ENCODE measurements at regions not wholly inside any gene's neighbourhood (a gene's known extent, or its start where the extent isn't known, plus 50 kb on each side); places are given as distances from the start of the nearest gene placed in this dataset.
"Not testable (repeated sequence)": the region's sequence is repeated elsewhere in the genome, so short reads cannot be mapped to it uniquely, and the experiment has no call there.

DNA sequence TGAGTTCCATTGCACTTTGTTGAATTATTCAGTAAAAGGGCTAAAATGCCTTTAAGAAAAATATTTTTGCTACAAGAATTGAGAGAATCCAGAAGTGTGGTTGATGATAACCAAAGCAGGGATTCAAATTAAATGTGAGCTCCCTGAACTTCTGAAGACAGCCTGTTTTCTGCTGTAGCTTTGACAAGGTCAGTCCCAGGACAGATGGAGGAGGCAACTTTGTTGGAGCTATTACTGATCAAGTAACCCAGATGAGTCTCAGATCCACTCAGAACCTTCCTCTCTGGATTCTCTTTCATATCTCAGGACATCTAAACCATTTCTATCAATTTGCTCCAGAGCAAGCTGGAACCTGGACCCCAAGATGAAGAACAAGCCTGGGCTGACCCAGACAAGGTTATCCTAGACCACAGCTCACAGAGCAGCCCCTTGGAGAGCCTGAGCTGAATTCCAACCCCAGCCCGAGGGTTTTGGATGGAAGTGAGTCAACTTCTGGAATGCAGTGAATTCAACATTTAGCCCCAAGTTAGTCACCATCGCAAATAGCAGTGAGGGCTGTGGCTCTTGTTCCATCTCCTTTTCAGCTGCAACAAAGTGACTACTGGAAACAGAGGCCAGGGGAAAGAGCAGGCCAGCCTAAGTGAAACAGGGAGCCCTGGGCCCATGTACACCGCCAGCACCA, 137.8 kb upstream of the TSC22D1 start:
- DNase-seq (ENCODE audit: low read depth in 2 of 2): peak; percentile 51 to 88

DNA sequence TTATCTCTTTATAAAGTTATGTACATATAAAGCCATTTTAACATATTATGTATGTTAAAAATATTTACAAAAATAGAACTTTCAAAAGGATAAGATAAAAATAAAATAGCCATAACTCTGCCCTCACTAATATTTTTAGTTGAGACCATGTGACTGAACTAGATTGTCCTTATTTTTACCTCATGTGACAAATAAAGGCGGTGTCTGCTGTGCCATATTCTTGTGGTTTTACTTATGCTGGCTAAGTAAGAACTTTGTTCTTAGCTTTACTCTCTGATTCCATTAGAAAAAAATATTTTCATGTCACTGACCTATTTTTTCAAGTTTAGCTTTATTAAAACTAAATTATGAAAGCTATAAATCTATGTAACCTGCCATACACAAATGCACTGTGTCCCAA, 135.6 kb upstream of the TSC22D1 start:
- DNase-seq (ENCODE audit: low read depth in 2 of 2): no peak

DNA sequence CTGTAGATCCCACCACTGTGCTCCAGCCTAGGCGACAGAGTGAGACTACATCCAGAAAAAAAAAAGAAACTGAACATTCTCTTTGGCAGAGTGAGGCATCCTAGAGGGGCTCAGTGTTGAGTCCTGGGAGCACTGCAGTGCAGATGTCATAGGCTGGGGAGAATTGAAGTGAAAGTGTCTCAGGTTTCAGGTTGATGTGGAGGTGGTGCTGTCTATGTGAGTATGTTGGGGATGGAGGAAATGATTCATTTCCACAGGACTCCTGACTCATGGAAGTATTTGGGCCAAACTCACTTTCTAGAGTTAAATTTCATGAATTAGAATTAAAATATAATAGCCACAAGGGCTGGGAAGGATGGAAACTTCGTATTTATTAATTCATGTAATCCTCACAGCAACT, 134.4 kb upstream of the TSC22D1 start:
- DNase-seq (ENCODE audit: low read depth in 2 of 2): peak; percentile 94

DNA sequence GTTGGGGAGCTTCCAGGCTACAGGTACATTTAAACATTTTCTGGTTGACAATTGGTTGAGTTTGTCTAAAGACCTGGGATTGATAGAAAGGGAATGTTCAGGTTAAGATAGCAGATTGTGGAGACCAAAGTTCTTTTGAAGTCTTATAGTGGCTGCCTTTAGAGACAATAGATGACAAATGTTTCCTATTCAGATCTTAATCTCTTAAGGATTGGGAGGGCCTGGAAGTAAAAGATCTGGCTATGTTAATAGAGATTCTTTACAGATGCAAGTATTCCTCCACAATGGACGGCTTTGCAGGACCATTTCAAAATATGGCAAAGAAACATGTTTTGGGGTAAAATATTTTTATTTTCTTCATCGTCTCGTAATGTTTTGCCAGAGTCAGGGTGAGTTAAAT, 128.7 kb upstream of the TSC22D1 start:
- peak in 1 of 2 donors; percentile 44 for DNase-seq (ENCODE audit: low read depth in 2 of 2)

DNA sequence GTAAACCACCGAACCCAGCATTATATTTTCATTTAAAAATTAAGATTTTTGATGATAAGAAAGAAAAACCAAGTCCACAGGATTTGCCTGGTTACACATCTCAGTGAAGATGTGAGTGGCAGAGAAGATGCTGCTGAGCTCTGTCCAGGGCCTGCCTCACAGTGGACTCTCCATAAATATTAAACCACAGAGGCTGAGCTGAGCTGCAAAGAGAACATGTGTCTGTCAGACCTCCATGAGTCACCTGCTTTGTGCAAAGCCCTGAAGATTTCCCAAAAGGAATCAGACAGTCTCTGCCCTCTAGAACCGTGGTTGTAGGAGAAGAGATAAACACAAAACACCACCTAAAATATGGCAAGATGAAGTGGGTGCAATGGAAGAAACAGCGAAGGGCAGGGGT, 127.2 kb upstream of the TSC22D1 start:
- peak in 1 of 2 donors; percentile 29 for DNase-seq (ENCODE audit: low read depth in 2 of 2)

DNA sequence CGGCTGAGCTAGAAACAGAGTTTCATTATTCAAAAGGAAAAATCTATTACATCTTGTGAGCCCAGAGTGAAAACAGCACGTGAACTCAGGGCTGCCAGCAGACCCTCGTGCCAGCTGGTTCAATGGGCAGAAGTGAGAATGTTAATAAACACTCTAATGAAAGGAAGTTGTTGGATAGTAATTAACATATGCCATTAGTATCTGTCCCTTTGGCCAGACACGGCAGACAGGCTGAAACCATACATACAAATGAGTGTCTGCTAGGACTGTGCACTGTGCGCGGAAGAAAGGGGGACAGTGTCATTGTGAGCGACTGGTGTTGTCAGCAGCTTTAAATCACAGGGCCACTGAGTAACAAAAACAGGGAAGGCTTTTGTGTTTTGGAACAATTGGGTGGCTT, 121.9 kb upstream of the TSC22D1 start:
- DNase-seq (ENCODE audit: low read depth in 2 of 2): no peak

DNA sequence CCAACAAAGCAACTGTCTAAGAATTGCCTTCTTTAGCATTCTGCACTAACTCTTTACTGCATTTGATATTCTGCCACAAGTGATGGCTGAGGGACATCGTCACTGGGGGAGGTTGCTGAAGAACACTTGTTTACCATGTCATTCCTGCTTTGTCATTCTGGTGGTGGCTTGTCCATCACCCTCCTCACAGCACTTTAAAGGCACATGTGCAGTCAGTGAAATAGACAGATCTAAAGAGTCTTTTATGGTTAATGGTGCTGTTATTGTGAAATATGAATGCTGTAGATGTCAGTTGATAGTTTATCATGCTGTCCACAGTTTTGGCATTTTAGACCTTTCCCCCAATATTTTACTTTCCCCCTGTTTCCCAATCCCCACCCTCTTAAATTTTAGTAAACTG, 120.9 kb upstream of the TSC22D1 start:
- no peak for DNase-seq (ENCODE audit: low read depth in 2 of 2)

DNA sequence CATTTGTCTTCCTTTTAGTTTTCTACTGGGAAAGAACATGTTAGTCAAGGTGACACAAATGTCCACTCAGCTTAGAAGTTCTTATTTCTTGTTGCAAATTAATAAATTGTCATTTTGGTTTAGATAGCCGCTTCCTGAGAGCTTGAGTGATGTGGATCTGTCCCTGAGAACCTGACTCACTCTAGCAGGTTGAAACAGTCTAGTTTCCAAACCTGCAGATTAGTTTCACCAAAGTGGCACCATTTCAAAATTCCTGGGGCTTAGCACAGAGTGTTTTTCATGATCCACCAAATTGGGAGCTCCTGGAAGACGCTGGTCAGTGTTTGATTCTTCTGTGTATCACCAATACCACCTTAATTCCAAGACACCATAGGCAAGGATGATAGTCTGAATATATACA, 119.4 kb upstream of the TSC22D1 start:
- DNase-seq (ENCODE audit: low read depth in 2 of 2): no peak

DNA sequence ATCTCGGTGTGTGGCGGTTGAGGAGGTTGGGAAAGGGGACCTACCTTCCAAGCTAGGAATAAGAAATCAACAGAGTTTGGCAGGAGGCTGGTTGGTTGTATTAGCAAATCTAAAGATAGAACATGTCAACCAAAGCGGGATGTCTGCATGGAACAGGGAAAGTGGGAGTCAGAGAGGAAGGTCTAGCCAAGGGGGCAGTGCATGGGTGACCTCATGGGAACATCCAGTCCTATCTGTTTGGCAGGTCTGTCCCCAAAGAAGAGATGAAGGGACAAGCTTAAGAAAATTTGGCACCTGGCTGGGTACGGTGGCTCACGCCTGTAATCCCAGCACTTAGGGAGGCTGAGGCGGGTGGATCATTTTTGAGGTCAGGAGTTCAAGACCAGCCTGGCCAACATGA, 118.7 kb upstream of the TSC22D1 start:
- DNase-seq (ENCODE audit: low read depth in 2 of 2): no peak

DNA sequence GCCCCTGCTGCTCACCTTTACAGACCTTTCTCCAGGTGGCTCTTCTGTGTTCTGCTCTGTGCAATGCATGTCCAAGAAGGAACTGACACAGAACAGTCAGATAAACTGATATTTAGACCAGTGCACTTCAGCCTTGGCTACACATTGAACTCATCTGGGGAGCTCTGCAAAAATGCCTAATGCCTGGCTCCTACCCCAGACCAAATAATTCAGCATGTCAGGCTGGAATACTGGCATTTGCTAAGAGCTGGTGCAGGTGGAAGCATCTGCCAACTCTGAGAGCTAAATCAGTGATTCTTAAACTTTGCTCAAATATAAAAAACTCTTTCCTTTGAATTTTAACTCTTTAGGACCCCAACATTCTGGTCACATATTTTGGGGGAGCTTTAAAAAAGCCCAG, 118.2 kb upstream of the TSC22D1 start:
- DNase-seq (ENCODE audit: low read depth in 2 of 2): no peak

DNA sequence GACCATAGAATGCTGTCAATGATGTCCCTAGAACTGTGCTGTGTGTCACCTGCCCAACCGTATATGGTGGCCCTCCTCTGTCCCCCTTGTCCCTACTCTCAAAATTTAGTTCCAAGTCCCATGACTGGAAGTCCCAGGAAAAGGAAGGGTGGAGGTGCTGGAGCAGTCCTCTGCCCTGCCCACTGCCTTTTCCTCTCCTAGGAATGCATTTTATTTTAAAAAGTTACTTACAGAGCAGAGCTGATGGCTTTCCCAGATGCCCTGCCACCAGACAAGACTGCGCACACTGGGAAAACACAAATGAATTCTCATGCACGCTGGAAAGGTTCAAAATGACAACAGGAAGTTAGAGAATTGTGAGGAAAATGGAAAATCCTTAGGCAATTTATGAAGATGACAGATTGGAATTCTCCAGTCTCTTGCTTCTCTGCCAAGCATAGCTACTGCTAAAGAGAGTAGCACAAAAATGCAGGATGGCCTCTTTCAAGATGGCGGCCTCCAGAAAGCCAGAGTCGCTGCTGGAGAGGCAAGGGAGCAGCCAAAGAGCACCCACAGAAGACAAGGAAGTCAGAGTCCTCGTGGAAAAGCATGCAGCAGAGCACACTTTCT, 117.1 kb upstream of the TSC22D1 start:
- no peak for DNase-seq (ENCODE audit: low read depth in 2 of 2)

DNA sequence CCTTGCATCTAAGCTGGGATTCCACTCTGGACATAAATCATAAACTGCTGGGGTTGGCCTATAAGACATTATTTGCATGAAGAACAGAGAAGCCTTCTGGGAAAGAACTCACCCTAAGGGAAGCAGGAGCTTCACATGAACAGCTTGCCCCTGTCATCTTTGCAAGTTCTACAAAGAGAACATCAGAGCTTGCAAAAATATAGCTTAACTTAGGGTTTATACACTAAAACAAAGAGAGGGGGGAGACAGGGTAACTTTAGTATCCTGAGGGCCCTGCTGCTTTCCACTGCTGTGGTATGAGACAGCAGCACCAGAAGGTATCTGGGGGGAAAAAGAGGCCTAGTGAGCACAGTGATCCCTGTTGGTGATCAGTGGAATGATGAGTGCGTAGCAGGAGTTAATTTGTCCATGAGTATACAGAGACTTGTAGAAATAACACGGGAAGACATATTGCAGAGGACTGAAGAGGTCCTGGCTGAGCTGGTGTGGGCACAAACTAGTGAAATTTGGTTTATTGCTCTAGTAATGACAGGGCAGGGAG, 116.1 kb upstream of the TSC22D1 start:
- no peak for DNase-seq (ENCODE audit: low read depth in 2 of 2)

DNA sequence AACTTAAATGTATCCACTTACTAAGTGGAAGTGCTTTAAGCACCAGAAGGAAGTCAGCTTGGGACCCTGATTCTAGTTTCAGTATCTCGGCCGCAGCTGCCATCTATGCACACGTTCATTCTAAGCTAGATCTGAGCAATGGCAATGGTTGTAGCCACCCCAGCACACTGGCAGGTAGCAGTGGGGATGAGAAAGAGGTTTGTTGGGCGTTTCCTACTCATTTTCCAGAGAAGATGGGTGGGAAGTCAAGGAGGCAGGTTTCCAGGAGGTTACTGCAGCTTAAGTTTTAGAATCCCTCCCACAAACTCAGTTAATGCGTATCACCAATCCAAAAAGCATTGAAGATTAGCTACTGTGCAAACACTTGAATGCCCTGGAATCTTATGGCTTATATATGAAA, 114.2 kb upstream of the TSC22D1 start:
- no peak for DNase-seq (ENCODE audit: low read depth in 2 of 2)

DNA sequence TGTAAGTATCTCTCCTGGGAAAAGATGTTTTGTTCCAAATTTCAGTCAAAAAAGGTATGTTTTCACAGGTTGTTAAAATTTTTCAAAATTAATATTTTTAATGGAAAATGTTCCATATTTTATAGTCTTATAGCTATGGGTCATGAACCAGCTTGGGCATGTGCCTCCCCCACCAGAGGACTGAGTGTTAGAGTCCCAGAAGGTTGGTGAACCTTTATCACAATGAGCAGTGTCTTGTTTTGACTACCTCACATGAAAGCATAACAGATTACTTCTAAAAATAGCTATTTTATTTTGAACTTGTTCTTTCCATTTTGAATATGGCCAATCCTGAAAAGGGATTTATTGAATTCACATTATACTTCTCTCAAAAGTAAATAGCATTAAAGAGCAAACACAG, 112.5 kb upstream of the TSC22D1 start:
- DNase-seq (ENCODE audit: low read depth in 2 of 2): no peak

DNA sequence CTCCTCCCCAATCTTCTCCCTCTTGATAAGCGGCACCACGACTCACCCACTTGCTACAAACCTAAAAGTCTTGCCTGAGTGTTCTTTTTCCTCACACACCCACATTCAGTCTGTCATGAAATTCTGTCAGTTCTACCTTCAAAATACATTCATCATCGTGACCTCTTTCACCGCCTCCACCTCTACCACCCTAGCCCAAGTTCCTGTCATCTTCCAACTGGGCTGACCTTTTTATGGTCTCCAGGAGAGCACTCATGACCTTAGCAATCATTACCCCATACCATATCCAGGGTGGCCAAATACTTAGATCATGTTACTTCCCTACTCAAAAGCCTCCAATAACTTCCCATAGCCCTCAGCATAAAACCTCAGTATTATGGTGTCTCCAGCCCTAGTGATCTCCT, 110.4 kb upstream of the TSC22D1 start:
- DNase-seq (ENCODE audit: low read depth in 2 of 2): no peak

DNA sequence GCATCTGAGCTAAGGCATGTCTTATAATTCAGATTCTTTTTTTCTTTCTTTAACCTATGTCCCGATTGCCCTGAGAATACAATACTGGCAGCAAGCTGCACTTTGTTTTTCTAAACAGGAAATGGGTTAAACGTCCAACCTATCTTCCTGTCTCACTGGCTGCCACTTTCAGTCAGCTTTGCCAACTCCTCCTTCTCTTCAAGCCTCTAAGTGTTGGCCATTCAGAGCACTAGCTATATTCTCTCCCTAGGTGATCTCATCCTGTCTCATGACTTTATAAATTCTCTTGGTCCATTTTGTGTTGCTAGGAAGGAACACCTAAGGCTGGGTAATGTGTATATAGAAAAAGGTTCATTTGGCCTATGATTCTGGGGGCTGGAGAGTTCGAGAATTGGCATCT, 109.5 kb upstream of the TSC22D1 start:
- peak; percentile 13 to 47 for DNase-seq (ENCODE audit: low read depth in 2 of 2)

DNA sequence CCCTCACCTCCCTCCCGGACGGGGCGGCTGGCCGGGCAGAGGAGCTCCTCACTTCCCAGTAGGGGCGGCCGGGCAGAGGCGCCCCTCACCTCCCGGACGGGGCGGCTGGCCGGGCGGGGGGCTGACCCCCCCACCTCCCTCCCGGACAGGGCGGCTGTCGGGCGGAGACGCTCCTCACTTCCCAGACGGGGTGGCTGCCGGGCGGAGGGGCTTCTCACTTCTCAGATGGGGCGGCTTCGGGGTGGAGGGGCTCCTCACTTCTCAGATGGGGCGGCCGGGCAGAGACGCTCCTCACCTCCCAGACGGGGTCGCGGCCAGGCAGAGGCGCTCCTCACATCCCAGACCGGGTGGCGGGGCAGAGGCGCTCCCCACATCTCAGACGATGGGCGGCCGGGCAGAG, 106.3 kb upstream of the TSC22D1 start:
- not testable (repeated sequence) for DNase-seq (ENCODE audit: low read depth in 2 of 2)

DNA sequence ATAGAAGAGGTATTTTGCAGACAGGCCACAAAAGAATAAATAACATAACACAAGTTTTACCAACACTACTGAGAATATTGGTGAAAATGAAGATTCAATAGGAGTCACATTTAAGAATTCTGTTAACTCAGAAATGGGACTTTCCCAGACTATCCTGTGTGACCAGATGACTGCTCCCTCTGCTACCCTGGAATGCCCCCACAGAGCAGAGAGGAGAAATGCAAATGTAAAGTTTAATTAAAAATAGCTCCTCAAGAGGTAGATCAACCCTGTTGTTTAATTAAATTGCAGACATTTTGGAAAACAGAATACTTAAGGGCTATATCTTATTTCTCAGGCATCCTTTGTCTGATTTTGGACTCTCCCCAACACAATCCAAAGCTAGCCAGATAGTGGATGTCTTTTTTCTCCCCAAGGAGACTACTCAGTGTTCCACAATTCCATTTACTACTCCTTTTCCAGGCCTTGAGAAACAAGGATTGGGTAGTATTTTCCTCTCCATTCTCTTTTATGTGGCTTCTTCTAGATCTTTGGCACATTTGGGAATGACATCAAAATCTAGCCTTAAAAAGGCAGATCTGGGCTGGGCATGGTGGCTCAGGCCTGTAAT, 104.7 kb upstream of the TSC22D1 start:
- DNase-seq (ENCODE audit: low read depth in 2 of 2): no peak

DNA sequence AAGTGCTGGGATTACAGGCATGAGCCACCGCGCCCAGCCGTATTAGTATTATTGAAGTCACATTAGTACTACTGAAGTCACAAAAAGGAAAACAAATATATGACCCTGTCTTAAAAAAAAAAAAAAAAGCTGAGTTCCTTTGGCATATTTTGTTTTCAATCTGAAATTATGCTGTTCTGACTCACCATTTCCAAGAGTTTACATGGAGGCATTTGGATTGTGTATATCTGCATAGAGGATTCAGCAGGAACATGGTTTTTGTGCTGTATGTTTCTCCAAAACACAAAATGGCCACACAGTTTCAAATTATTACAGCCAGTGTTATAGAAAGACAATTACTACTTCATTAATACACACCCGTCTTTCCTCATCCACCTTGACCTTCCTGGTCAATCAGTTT, 103.5 kb upstream of the TSC22D1 start:
- DNase-seq (ENCODE audit: low read depth in 2 of 2): no peak

DNA sequence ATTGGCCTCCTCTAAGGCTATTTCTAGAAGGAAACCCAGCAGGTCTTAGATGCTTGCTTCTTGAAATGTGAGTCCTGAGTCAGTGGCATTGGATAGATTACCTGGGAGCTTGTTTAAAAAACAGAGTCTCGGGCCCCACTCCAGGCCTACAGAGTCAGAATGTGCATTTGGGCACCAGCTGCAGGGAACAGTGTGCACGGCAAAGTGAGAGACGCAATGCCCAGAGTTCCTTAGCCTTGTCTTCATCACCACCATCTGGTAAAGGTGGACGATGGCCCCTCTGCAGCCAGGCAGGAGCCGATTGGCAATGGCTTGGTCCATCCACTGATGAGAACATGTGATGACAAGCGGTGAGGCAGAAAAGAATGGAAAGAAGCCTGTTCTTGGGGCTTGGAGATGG, 102.1 kb upstream of the TSC22D1 start:
- DNase-seq (ENCODE audit: low read depth in 2 of 2): no peak

DNA sequence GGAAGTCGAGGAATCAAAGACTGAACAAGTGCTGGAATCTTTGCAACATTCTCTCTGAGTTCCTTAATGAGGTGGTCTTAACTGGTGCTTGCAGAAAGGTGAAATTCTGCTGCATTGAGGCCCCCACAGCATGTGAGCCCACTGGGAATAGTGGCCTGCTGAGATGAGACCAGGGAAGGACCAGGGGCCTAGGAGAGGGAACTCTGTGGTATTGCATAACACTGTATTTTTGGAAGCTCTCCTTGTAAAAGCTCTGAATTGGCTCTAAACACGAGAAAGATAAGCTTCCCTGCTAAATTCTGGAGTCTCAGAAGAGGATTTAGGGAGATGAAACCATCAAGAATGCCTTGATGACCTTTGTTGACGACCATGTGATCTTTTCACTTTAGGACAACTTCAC, 100.4 kb upstream of the TSC22D1 start:
- DNase-seq (ENCODE audit: low read depth in 2 of 2): no peak

DNA sequence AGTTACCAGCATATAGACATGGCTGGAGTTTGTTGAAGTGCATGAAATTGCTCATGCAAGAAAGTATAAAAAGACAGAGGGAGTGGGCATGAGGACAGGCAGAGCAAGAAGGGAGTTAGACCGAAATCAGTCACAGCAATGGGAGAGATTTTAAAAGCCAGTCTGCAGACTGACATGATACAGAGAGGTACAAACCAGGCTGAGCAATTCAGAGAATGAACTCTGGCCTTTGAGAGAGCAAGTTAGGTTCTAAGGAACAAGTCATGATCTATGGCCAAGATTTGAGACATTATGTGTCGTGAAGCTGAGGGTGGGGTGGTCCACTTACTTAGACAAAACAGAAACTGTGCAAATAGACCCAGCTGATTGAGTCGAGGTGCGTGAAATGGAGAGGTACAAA, 93.4 kb upstream of the TSC22D1 start:
- DNase-seq (ENCODE audit: low read depth in 2 of 2): no peak

DNA sequence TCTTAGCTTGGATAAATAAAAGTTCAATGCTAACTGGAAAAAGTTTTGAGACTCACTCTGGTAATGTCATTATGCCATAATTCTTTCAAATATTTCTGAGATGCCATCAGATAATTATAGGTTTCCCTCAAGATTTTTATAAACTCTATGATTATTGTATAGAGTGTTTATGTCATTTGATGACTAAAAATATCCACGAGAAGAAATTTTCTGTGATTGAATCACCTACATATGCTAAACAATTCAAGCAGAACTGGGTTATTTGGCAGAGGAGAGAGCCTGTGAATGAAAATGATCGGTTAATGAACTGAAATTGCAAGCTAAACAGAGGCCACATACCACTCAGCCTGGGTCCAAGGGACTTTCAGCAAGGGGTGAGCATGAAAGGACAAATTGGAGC, 92.6 kb upstream of the TSC22D1 start:
- peak in 1 of 2 donors; percentile 21 for DNase-seq (ENCODE audit: low read depth in 2 of 2)

Measured in lung microvascular endothelial cell (primary cell).